NCI-H748 (cell line): ENCODE measurements at regions not wholly inside any gene's neighbourhood (a gene's known extent, or its start where the extent isn't known, plus 50 kb on each side); places are given as distances from the start of the nearest gene placed in this dataset.
"Not testable (repeated sequence)": the region's sequence is repeated elsewhere in the genome, so short reads cannot be mapped to it uniquely, and the experiment has no call there.

Source experiments
- DNase-seq: peaks from one replicate; lab custom pipeline; 2025; ENCODE audit not compliant: unreplicated experiment; lab: John Stamatoyannopoulos, UW

DNA sequence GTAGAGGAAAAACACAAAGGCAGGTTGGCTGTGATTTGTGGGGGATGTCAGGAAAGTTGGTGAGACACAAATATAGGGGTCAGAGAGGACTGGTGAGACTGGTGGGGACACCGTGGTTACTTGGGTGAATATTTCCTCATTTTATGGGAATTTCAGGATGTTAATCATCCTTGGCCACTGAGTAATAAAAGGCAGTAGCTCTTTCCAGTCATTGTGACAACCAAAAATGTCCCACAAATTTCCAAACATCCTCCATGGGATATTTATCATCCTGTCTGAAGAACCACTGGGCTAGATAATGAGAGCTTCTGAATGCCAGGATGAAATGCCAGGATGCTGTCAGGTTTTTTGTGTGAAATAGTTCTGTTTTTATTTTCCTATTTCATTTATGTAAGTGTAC lies 374.1 kb downstream of the CD109 start:
- no peak for DNase-seq

DNA sequence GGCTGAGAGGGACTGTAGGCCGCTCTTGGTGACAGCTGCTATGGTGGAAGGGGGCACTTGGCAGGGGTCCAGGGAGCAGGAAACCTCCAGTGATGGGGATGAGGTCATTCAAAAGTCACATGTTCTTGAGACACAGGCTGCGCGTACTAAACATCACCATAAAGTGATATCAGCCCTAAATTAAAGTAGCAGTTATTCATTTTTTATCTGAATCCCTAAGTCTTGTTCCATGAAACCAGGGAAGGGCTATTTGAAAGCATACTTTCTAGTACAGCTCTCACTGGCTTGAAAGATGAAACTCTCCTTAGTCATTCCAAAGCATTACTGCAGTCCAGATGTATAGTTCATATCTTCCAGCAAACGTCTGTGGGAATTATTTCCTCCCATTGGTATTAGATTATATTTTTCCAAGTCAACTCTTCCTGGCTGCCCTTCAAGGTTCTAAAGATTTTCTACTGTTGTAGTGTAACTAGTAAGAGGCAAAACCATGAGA lies 373.1 kb downstream of the CD109 start:
- DNase-seq, result no peak

DNA sequence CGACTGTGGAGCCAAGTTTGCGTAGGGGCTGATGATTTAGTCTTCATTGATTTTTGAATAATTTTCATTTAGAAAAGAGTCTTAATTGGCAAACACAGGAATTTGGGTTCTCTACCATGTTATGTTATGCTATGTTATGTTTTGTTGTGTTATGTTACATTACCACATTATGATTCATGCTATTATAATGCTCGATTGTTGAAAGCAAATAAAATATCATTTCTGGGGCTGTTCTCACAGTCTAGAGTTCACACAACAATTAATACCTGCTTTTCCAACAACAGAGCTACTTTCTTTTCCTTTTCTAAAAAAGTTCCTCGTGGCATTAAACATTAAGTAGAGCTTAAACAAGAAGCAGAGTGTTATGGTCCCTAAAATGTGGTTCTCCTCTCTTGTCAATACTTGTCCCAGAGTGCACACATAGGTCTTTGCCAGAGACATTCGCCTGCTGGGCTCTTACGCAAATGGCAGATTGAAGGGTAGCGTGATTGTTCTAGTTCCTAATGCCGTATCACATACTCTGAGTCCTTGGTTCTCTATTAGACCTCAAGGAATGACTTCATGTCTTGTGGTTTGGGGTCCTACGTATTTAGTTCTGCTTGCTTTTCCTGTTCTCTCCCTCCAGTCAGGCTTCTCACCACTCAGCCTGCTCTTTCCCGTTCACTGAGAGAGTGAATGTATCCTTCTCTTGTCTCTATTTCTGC lies 370.3 kb downstream of the CD109 start:
- no peak for DNase-seq

DNA sequence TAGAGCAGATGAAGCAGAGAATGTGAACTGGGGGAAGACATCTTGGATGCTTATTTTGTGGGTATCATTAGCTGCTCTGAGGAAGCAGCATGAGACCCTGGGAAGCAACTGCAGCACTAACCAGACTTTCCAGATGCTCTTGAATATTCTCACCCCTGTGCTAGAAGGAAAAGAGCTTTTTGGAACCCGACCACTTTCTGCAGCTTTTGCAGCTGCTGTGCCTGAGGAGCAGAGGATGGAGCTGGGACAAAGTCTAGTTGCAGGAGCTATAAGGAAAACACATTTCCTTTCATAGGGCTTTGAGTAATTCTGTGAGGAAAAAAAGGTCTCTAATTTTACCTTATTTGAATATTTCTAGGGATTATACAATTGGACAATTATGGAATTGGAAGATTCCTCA lies 369.7 kb downstream of the CD109 start:
- no peak for DNase-seq

DNA sequence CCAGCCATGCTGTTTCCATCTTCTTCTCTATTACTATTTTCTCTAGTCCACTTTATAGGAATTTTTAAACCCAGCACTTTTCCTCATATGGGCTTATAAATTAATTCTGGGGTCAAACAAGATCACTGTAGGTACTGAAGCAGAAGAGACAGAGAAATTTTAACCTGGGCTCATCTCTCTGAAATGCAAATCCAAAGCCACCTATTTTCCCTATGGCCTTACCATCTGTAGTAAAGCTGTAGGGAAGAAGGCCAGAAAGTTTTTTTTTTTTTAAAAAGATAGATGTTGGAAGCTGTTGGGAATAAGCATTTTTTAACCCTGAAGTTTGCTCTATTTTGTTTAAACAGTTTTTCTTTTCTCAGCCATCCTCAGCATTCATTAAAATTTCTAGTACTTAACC lies 367.4 kb downstream of the CD109 start:
- no peak for DNase-seq

DNA sequence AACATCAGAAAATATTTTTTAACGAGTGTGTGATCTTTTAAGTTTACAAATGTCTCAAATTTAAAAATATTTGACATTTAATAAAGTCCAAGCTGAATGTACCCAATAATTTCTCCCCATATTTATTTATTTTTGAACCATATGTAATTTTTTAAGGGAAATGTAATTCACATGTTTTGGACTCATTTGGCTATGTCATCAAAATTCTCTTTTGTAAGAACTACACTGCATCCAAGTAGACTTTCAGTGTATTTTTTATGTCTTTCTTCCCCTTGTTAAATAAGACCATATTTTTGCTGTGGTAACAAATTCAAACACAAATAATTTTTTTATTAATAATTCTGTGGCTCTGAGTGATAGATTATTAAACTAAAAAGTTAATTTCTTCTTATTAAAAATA lies 365.2 kb downstream of the CD109 start:
- DNase-seq, result no peak

DNA sequence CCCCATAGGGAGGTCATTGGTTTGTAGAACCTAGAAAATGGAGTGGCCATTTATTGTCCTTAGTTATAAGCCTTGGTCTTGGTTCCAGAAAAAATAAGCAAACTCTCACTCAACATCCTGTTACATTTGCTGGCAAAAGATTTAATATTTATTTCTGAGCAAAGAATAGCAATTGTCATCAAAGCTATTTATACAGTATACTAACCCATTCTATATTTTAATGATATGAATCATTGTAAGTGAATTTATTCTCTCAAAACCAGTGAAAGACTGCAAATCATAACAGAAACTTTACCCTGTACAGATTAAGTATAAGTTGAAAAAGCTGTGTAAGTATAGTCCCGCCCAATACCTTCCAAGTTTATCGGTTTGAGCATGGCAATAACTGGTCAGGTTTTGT lies 364.4 kb downstream of the CD109 start:
- no peak for DNase-seq

DNA sequence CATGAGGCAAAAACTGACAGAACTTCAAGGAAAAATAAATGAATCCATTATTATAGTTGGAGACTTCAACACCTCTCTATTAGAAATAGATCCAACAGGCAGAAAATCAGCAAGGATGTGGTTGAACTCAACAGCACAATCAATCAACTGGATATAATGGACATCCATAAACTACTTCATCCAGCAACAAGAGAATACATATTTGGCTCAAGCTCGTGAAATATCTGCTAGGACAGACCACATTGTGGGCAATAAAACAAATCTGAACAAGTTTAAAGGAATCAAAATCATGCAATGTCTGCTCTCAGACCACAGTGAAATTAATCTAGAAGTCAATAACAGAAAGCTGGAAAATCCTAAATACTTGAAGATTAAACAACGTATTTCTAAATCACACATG lies 362.6 kb downstream of the CD109 start:
- no peak for DNase-seq

DNA sequence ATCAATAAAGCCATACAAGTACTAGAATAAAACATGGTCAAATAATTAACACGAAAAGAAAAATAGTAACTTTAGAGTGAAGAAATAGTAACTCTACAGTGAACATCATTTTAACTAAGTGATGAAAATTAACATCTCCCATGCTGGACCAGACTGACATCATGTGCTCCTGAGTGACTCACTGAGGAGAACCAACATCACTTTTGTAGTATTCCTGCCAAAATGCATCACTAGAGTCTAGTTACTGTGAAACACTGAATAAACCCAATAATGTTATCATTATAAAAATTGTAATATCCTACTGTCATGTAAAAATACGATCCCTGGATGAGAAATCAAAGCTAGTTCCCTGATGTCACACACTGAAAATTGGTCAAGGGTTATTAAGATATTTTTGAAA lies 361.3 kb downstream of the CD109 start:
- no peak for DNase-seq

DNA sequence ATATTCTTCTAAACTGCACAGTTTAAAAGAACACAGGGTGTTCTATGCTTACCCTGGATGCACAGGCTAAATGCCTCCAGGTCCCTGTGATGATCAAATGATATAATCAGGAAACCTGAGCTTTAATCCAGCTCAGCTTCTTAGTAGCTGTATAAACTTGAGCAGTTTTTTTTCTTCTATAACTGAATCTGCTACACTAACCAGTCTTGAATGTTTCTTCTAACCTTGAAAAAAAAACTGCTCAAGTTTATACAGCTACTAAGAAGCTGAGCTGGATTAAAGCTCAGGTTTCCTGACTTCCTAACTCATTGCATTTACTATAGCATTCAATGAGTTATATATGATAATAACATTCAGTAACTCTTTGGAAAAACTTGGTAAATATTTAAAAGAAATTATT lies 358.2 kb downstream of the CD109 start:
- no peak for DNase-seq

DNA sequence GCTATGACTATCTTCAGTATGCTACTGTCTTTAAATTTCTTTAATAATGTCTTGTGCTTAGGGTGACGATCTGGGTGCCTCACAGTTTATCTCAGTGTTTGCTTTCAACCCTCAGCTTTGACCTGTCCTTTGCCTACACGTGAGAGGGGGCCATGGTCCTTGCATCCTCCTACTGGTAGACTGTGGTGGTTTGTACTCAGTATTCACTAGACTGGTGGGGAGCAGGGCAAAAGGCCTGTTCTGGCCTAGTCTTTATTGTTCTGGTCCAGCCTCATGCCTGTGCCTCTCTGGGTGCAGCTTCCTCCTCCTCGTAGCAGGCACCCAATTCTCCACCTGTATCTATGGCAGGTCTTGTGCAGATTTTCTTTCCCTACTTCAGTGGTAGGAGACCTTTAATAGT lies 354.9 kb downstream of the CD109 start:
- no peak for DNase-seq

DNA sequence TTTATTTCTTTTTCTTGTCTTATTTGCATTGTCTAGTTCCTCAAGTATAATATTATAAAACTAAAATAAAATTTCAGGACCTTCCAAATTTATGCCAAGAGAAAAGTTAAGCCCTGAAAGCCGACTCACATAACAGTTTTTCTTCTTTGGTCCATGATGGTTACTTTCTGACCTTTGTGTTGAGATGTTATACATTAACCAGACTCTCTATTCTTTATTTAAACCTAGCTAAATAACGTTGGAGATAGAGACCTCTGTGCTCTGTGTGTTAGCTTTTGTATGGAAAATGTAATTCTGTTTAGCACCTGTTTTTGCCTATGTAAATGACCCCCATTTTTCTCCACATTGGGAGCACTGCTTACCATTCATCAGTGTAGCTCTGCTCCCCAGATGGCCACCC lies 352.4 kb downstream of the CD109 start:
- DNase-seq, result no peak

DNA sequence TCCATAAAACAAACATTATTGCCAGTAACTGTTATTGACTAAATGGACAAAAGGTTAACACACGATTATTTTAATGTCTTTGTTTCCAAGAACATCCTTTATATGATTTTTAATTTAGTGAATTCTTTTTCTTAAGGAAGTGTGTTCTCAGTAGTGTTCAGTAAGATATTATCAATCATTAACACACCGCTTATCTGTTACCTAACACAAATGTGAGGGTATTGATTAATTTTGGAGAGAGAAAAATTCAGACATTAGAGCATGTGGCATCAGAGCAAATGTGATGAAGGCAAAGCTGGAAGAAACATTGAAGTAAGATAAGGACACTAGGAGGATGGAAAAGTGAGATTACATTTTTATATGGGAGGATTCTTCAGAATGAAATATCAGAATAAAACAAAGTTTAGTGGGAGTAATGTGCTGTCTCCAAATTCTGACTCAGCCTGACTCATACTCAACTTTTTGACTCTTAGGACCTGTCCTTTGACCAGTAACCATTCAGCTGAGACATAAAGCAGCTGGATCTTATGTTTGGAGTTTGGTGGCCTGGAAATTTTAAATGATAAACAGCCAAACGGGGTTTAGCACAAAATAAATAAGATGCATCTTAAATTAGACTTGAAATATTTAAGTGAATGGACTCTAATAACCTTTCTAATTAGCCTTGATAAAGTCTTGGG lies 348.6 kb downstream of the CD109 start:
- DNase-seq, result no peak

DNA sequence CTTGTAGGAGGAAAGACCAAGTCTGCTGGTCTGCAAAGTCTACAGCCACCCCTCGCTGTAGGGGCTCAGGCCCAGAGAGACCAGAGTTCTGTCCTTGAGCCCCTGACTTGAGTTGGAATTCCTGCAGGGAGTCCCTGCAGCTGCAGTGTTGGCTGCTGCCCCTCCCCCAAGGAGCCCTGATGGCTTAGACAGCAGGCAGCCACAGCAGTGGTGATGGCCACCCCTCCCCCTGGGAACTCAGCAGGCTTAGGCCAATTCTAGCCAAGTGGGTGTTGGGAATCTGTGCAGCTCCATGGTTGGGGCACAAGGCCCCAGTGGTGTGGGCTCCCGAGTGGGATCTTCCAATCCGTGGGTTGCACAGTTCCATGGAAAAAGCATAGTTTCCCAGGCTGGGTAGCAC lies 345.4 kb downstream of the CD109 start:
- no peak for DNase-seq

DNA sequence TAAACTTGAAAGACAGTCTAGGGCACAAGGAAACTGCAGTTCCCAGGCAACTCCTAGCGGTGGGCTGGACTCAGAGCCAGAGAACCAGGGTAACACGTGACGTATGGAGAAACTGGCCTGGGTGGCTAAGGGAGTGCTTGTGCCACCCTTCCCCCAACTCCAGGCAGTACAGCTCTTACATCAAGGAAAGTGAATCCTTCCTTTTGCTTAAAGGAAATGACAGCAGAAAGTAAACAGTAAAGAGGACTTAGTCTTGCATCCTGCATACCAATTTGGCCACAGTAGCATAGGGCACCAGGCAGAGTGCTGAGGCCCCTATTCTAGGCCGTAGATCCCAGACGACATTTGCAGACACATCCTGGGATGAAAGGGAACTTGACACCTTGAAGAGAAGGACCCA lies 322.8 kb downstream of the CD109 start:
- DNase-seq, result no peak

DNA sequence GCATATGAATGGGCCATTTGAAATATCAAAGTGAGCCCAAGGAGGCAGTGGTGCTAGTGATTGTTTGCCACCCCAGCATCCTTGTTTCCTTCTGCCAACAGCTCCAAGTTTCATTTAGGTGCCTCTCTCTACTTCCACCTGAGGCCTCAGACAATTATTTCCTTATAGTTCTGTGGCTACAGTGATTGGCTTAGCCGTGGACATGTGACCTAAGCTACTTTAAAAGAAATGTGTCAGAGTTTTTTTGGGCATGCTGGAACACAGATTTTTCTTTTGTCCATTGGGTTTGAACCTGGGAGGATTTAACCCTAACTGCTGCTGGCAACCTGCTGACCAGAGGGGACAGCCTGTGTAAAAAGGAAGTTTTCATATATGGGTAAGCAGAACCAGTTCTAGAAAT lies 319.4 kb downstream of the CD109 start:
- no peak for DNase-seq

DNA sequence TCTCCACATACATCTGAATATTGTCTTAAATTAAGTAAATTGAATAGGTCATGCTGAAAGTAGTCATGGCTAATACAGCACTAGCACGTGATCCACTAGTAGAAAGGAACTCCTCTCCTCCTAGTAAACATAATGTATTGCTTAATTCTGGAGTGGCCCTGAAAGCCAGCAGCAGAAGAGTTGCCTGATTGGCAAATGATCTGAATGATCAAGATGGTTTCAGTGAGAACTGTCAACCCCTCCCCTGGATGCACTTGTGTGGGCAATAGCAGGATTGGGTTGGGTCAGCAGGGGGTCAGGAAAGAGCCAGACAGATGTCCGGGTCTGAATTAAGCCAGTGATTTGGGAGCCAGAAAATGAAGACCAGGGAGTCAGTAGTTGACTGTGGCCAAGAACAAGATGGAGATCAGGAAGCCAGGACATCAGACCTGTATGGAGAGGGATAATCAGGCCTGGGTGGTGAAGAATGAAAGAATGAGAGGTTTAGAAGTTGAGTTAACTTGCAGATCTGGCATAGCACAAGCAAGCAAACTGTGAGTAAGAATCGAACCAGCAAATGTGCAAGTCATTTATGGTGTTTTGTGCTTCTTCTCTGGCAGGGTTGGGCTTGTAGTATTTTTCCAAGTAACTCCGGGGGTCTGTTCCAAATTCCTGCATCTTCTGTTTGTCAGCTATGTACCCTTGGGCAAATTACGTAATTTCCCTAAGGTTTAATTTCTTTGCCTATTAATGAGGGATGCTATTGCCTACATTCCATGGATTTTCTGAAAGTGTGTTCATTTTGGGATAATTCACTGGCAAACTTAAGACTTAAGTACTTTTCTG lies 304.9 kb downstream of the CD109 start:
- no peak for DNase-seq

DNA sequence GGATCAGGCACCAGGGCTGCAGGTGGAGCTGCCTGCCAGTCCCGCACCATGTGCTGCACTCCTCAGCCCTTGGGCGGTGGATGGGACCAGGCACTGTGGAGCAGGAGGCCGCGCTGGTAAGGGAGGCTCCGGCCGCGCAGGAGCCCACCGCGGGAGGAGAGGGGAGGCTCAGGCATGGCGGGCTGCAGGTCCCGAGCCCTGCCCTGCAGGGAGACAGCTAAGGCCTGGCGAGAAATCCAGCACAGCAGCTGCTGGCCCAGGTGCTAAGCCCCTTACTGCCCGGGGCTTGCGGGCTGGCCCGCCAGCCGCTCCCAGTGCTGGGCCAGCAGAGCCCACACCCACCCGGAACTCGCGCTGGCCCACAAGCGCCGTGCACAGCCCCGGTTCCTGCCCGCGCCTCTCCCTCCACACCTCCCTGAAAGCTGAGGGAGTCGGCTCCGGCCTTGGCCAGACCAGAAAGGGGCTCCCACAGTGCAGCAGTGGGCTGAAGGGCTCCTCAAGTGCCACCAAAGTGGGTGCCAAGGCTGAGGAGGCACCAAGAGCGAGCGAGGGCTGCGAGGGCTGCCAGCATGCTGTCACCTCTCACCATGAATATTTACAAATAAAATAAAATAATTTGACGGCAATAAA lies 294.7 kb downstream of the CD109 start:
- DNase-seq, result not testable (repeated sequence)

DNA sequence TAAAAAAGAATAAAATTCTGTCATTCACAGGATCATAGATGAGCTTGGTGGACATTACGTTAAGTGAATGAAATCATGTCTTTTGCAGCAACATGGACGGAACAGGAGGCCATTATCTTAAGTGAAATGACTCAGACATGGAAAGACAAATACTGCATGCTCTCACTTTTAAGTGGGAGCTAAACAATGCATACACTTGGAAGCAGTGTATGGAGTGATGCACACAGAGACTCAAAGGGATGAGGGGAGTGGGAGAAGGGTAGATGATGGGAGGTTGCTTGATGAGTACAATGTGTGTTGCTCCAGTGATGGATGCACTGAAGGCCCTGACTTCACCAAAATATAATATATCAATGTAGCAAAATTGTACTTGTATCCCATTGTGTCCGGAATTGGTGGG lies 293.4 kb downstream of the CD109 start:
- DNase-seq, result no peak

DNA sequence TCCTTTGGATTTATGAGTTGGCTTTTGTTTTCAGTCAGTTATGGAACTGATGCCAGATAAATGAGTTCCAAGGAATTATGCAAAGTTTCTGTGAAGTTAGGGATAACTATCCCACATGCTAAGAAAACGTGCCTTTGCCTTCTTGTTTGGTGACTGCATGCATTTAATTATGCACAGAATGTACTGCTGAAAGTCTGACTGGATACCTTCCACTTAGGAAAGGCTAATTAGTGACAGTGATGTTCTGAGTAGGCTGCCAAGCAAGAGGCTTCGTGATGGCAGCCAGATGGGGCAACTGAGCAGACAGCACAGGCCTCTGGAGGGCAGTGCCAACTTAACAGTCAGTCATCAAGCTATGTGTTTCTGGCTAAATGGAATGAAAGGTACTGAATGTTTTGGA lies 289.9 kb downstream of the CD109 start:
- DNase-seq, result no peak

DNA sequence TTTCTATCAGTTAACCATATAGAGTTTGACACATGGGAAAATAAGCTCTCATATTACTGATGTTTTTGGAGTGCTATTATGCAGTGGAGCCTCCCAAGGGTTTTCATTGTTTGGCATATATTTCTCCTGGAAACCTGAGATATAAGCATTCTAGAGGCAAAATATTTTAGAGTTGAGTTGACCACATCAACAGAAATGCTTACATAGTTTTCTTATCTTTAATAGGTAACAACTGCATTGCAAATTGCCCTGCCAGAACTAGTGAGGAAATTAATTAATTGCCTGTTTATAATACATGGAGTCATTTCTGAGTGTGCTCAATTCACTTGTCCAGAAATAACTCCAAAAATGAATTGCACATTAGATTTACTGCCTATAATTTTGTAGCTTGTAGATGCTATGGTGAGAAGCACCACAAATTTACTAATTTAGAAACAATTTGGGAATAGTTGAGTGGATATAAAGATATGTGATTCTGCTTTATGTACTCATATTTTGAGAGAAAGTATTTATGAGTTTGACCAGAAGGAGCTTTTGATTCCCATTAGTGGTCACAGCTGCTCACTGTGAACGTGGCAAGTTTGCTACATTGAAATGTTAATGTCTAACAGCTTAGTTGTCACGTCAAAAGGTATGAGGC lies 288.7 kb downstream of the CD109 start:
- no peak for DNase-seq
